NCI-H460 (cell line): ENCODE measurements at regions not wholly inside any gene's neighbourhood (a gene's known extent, or its start where the extent isn't known, plus 50 kb on each side); places are given as distances from the start of the nearest gene placed in this dataset.

Experiments
- DNase-seq: peaks from one replicate; pipeline ENCODE4 v3.0.0-alpha.2; 2016; ENCODE audit warnings: low read depth; ENCODE audit errors: extremely low read depth

- no peak for DNase-seq
These were observed 68.0 kb upstream of the POU5F2 start for GRCh38 chr5:93809430-93809829.

DNA sequence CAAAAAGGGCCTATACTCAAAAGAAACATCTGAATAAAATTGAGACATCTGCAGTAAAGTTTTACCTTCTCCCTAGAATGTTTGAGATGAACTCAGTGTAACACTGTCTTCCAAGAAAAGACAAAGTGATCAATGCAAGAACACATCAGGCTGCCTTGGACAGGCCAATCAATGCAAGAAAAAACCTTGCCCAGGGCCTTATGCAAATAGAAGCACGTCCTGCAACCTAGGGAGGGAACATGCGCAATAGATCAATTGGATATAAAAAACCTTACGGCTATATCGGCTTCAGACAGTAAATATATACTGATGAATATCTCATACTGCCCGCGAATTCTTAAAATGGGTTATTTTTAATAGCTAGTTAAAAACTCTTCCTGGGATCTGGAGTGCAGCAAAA is 66.4 kb upstream of the POU5F2 start:
- no peak for DNase-seq

GRCh38 chr5:93805616-93806379 is 64.4 kb upstream of the POU5F2 start:
- DNase-seq = no peak

DNA sequence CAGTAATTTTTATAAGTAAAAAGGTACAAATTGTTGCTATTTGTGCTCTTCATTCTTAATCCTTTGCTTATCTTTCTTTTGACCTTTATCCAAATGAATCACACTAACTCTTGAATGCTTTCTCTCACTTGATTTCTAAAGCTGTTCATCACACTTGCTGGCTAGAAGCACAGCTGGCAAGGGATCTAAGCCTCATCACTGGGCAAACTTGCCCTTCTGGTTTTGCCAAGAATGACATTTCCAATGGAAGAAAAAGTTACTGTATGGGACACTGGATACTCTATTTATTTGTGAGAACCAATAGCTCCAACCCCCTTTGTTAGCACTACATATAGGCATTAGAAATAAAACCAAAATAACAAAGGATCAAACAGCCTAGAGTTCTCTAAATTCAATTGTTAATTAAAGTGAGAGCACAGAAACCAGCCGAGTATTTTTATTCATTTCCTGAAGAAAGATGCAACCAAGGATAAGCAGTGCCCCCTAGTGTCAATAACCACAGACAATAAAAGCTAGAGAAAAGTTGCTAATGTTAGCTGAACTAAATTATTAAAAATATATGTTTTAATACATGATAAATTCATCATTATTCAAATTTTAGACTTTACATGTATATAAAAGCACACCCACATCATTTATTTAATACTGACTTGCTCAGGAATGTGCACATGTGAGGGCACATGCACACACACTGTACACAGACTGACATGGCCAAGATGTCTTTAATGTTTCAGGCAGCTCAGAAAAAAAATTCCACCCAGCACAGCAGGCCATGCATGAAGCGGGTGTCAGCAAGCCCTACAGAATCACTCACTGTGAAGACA is 59.8 kb upstream of the POU5F2 start:
- DNase-seq = peak; percentile 54

DNA sequence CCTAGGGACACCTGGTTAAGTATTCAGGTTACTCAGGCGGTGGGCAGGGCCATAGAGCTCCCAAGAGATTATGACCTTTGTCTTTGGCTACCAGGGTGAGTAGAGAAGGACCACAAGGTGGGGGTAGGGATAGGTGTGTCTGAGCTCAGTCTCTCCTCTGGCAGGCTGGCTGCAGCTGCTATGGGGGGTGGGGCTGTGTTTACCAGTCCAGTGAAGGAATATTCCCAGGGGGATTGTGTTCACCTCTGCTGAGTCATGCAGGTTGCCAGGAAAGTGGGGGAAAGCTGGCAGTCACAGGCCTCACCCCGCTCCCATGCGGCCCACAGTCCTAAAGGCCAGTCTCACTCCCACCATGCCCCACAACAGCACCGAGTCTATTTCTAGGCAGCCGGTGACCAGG is 53.6 kb upstream of the POU5F2 start:
- no peak for DNase-seq

DNA sequence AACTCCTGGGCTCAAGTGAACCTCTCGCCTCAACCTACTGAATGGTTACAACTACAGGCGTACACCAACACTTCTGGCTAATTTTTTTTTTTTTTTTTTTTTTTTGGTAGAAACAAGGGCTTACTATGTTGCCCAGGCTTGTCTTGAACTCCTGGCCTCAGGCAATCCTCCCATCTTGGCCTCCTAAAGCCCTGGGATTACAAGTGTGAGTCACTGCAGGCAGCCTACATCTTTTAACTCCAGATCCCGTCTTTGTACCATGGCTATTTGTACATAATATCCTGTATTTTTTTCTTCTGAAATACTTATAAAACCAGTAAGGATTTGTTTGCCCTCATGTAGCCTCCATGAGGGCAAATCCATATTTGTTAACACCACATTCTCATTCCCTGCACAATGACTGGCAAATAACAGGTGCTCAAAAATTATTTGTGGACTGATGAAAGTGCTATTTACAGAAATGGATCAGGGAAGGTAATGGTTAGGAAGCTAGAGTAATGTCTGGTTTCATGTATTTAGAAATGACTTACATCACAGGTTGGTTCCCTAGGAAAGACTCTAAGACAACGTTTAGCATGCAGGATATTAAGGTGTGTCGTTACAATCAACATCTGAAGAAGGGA is 51.9 kb upstream of the POU5F2 start:
- DNase-seq = no peak

- no peak for DNase-seq
These were observed 50.1 kb upstream of the POU5F2 start for GRCh38 chr5:93791518-93791972.
